LHCN-M2 (cell line): ENCODE measurements at regions not wholly inside any gene's neighbourhood (a gene's known extent, or its start where the extent isn't known, plus 50 kb on each side); places are given as distances from the start of the nearest gene placed in this dataset.
"Not testable (repeated sequence)": the region's sequence is repeated elsewhere in the genome, so short reads cannot be mapped to it uniquely, and the experiment has no call there.

ENCODE experiments used
- DNase-seq: peaks from one replicate; pipeline ENCODE4 v3.0.0-alpha.2; 2012; ENCODE audit warnings: low read depth

GRCh38 chr1:99501871-99502270 lies 144.0 kb upstream of the PALMD start:
- DNase-seq: no peak

GRCh38 chr1:99502400-99502799 lies 143.5 kb upstream of the PALMD start:
- no peak for DNase-seq

- peak; percentile 79 for DNase-seq
Observed at GRCh38 chr1:99503276-99503747, 142.6 kb upstream of the PALMD start.

GRCh38 chr1:99504287-99504686 lies 141.6 kb upstream of the PALMD start:
- no peak for DNase-seq

- DNase-seq: no peak
Observed at GRCh38 chr1:99506631-99507030, 139.3 kb upstream of the PALMD start.

GRCh38 chr1:99507446-99507845 lies 138.5 kb upstream of the PALMD start:
- not testable (repeated sequence) for DNase-seq

GRCh38 chr1:99507906-99508732 lies 137.8 kb upstream of the PALMD start:
- no peak for DNase-seq

GRCh38 chr1:99508733-99509445 lies 137.0 kb upstream of the PALMD start:
- not testable (repeated sequence) for DNase-seq

GRCh38 chr1:99514823-99515552 lies 130.9 kb upstream of the PALMD start:
- DNase-seq: not testable (repeated sequence)

- DNase-seq: no peak
Observed at GRCh38 chr1:99516141-99516540, 129.8 kb upstream of the PALMD start.

GRCh38 chr1:99520121-99520520 lies 125.8 kb upstream of the PALMD start:
- no peak for DNase-seq

GRCh38 chr1:99525331-99525730 lies 120.6 kb upstream of the PALMD start:
- DNase-seq: no peak

GRCh38 chr1:99527078-99527477 lies 118.8 kb upstream of the PALMD start:
- DNase-seq: peak; percentile 43

- DNase-seq: no peak
Observed at GRCh38 chr1:99527545-99527944, 118.4 kb upstream of the PALMD start.

- DNase-seq: no peak
Observed at GRCh38 chr1:99529002-99529401, 116.9 kb upstream of the PALMD start.

GRCh38 chr1:99531578-99532275 lies 114.2 kb upstream of the PALMD start:
- DNase-seq: no peak

- no peak for DNase-seq
Observed at GRCh38 chr1:99532276-99532580, 113.7 kb upstream of the PALMD start.

GRCh38 chr1:99533909-99534637 lies 111.8 kb upstream of the PALMD start:
- DNase-seq: no peak

- no peak for DNase-seq
Observed at GRCh38 chr1:99534638-99534930, 111.3 kb upstream of the PALMD start.

GRCh38 chr1:99535470-99536164 lies 110.3 kb upstream of the PALMD start:
- DNase-seq: no peak
